ENCODE measurements at regions not wholly inside any gene's neighbourhood (a gene's known extent, or its start where the extent isn't known, plus 50 kb on each side); places are given as distances from the start of the nearest gene placed in this dataset.

- TF ChIP-seq CTCF (IDR thresholded peaks at IDR 0.05; ENCODE audit: low read depth, low read length, missing input control) = no peak
- TF ChIP-seq EGR1 (IDR thresholded peaks at IDR 0.05; ENCODE audit: low read depth in 2 of 2) = no peak
- TF ChIP-seq MAX (IDR thresholded peaks at IDR 0.05) = no peak
- no peak for TF ChIP-seq RAD21 (IDR thresholded peaks at IDR 0.05)
- TF ChIP-seq TAF1 (conservative IDR thresholded peaks at IDR 0.05) = no peak
- no peak for TF ChIP-seq YY1 (IDR thresholded peaks at IDR 0.05)
- no peak for TF ChIP-seq JUND (IDR thresholded peaks at IDR 0.05)
These were observed 488.9 kb downstream of the PLCL1 start for GRCh38 chr2:198293281-198293680.

All from liver (tissue), 3 donors.